Epithelial cell of esophagus (primary cell): ENCODE measurements at regions not wholly inside any gene's neighbourhood (a gene's known extent, or its start where the extent isn't known, plus 50 kb on each side); places are given as distances from the start of the nearest gene placed in this dataset.

Experiments
- DNase-seq: peaks from one replicate; pipeline ENCODE4 v3.0.0; 2010; ENCODE audit warnings: low read depth
- H3K4me3 ChIP-seq: 2 replicates; pipeline ENCODE4 v1.5.1; 2011; ENCODE audit warnings: mild to moderate bottlenecking, low read length, control low read depth
- CTCF ChIP-seq: IDR thresholded peaks from 2 replicates; pipeline ENCODE4 v1.5.1; 2011; ENCODE audit warnings: low read depth, mild to moderate bottlenecking, low read length, control low read depth, inconsistent platforms; ENCODE audit not compliant: insufficient read depth; ENCODE audit errors: missing control alignments

DNA sequence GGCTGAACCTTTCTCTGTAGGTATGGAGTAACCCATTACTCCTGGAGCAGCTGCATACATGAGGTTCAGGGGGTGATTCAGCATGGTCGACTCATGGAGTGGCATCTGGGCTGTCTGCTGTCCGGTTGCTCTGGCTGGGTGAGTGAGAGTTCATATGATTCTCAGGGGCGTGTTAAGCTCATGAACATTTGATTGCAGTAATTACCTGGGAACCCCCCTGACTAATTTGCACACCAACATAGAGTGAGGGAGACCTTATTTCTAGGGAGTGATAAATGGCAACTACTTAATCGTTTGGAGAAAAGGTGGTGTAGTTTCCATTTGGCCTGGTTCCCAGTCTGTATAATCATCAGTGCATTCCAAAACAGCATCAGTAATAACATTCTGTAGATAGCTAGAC lies 661.9 kb downstream of the ETS1 start:
- H3K4me3 ChIP-seq, result no peak overlapping the region
- no peak for TF ChIP-seq CTCF
- DNase-seq, result peak; percentile 86

DNA sequence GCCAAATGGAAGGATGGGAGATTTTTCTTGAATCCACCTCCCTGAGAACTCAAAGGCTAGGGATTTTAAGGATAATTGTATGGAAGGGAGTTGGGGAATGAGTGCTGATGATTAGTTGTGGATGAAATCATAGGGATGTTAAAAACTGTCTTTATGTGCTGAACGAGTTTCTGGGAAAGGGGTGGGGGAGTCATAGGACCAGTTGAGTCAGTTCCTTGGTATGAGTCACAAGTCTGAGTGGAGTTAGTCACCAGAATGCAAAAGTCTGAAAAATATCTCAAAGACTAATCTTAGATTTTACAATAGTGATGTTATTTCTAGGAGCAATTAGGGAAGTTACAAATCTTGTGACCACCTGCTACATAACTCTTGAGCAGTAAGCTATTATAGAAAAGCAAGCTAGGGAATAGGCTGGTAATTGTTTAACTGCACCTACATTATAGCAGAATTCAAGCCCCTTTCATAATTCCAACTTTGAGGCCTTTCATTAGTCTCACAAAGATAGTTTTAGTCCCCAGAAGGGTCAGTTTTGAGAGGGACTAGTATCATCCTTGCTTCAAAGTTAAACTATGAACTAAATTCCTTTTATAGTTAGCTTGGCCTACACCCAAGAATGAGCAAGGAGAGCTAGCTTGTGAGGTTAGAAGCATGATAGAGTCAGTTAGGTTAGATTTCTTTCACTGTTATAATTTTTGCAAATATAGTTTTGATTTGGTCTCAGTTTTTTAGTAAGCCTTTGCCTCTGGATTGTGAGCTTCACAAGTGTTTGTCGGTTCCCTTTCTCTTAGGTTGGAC lies 668.0 kb downstream of the ETS1 start:
- no peak overlapping the region for H3K4me3 ChIP-seq
- TF ChIP-seq CTCF, result no peak
- peak; percentile 89 for DNase-seq

DNA sequence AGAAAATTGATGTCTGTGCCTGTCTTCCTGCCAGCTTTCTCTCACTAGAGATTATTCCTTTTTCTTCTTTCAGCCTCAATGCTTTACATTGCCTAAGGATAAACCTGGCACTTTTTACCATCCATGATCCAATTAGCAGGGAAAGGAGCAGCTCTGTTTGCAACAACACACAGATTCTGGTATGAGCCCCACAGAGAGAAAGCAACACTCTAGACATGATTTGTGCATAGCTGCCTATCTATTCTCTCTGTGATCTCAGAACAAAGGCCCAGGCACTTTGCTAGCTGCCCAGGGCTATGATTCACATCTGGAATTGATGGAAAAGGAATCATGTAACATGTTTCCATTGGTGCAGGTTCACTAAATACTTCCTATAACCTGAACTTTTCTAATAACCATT lies 685.0 kb downstream of the ETS1 start:
- DNase-seq, result no peak
- TF ChIP-seq CTCF, result no peak
- no peak overlapping the region for H3K4me3 ChIP-seq

DNA sequence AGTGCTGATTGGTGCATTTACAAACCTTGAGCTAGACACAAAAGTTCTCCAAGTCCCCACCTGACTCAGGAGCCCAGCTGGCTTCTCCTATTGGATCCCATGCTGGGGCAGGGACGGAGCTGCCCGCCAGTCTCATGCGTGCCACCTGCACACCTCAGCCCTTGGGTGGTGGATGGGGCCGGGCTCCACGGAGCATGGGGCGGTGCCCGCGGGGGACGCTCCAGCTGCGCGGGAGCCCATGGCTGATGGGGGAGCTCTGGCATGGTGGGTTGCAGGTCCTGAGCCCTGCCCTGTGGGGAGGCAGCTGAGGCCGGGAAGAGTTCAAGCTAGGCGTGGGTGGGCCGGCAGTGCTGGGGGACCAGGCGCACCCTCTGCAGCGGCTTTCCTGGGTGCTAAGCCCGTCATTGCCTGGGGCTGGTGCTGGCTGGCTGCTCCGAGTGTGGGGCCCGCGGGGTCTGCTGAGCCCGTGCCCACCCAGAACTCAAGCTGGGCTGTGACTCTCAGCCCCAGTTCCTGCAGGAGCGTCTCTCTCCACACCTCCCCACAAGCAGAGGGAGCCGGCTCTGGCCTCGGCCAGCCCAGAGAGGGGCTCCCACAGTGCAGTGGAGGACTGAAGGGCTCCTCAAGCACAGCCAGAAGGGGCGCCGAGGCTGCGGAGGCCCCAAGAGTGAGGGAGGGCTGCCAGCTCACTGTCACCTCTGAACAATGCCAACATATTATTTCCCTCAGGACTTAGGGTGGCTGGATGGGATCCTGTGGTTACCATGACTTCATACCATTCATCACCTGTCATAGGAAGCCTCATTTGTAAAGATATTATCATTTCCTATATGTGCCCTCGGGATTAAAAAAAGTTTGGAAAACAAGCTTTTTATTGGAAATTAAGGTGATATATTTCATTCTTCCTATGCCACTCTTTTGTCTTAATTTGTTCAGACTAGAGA lies 688.7 kb downstream of the ETS1 start:
- no peak for DNase-seq
- no peak for TF ChIP-seq CTCF

GRCh38 chr11:127895776-127896175 lies 691.6 kb downstream of the ETS1 start:
- no peak overlapping the region for H3K4me3 ChIP-seq
- no peak for DNase-seq
- TF ChIP-seq CTCF, result no peak

More for the DNA sequence above, 688.7 kb downstream of the ETS1 start:
- no peak overlapping the region for H3K4me3 ChIP-seq

DNA sequence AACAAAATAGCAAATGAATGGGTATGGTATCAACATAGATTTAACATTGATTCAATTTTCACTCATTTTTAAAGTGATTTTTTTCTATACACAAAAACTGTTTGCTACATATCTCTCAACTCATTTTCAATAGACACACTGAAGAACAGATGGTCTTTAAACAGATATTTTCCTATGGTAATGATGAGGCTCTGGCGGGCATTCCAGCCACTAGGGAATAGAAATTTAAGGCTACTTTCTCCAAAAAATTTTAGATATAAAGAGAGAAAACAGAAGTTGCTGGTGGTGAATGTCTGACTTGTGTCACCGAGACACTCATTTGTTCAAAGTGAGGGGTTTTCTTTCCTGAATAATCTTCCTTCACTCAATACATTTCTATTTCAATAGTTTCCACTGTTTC lies 693.0 kb downstream of the ETS1 start:
- no peak overlapping the region for H3K4me3 ChIP-seq
- no peak for DNase-seq
- TF ChIP-seq CTCF, result no peak
